Psoas muscle (tissue), 7 donors: ENCODE measurements at regions not wholly inside any gene's neighbourhood (a gene's known extent, or its start where the extent isn't known, plus 50 kb on each side); places are given as distances from the start of the nearest gene placed in this dataset.
A peak's percentile ranks its signal among the peaks of the same experiment; 100 is the strongest.

Experiments
- ATAC-seq, 4 donors: fragments of 200-7000 bp; cut with Tn5 transposase; one replicate each; pipeline ENCODE4 v1.9.1; 2020; ENCODE audit warnings: moderate library complexity in 3 of 4, mild to moderate bottlenecking in 2 of 4
- DNase-seq, 2 donors: peaks; one replicate each; pipeline ENCODE4 v3.0.0-alpha.2; 2020
- H3K27ac ChIP-seq: fragments of 200-600 bp; one replicate; pipeline ENCODE4 v1.8.0; 2022
- H3K27me3 ChIP-seq, 3 donors: fragments of 200-600 bp in 1 of 3; one replicate each; pipeline versions ENCODE4 v1.6.1 to v1.8.0; 2013 to 2022; ENCODE audit warnings: low read length in 2 of 3, mild to moderate bottlenecking in 2 of 3, moderate library complexity in 1 of 3; ENCODE audit not compliant: insufficient read depth in 3 of 3
- H3K36me3 ChIP-seq, 2 donors: fragments of 200-600 bp in 1 of 2; one replicate each; pipeline versions ENCODE4 v1.6.1 to v1.8.0; 2013 to 2022; ENCODE audit warnings: low read depth in 1 of 2, mild to moderate bottlenecking in 1 of 2, moderate library complexity in 1 of 2; ENCODE audit not compliant: insufficient read depth in 1 of 2
- H3K4me1 ChIP-seq: fragments of 200-600 bp; one replicate; pipeline ENCODE4 v1.8.0; 2022
- H3K4me3 ChIP-seq: fragments of 200-600 bp; one replicate; pipeline ENCODE4 v1.8.0; 2022; ENCODE audit warnings: mild to moderate bottlenecking
- H3K9me3 ChIP-seq: fragments of 200-600 bp; one replicate; pipeline ENCODE4 v1.8.0; 2022
- CTCF ChIP-seq: fragments of 200-600 bp; IDR thresholded peaks from one replicate; pipeline ENCODE4 v1.8.0; 2022; ENCODE audit warnings: antibody characterized with exemption
- WGBS, 3 donors: extraction: QIAGEN DNeasy Blood & Tissue Kit; methylation state at CpG; one replicate each; pipeline versions ENCODE4 v1.1.6 to v1.1.7; 2013; 5-methylcytosine and 5-hydroxymethylcytosine counted together
- intact Hi-C, 2 donors: fragments of 100-400 bp; cut with DNase I; formaldehyde crosslinking; loops; one replicate each; pipeline versions ENCODE4 v1.11.0 to v1.14.2; 2022
- donor health status: healthy with polysubstance abuse.
- donor health status: DM: no; HTN: no; CAD: no; lungs with moderate emphysema.
- donor health status: Bipolar disorder and iron deficiency.
- donor health status: healthy.
- donor health status: DM: yes; HTN: yes; CAD: no.
- donor health status: DM: no; HTN: no; CAD: no.
- donor health status: DM: yes; HTN: yes; CAD: no.

GRCh38 chr2:14557111-14557510 lies 75.4 kb upstream of the LRATD1 start:
- H3K27ac ChIP-seq = no peak overlapping the region
- ATAC-seq (no peak), DNase-seq (no peak)
- H3K27me3 ChIP-seq = no peaks in the 10 kb centered on the region
- intact Hi-C loops = no loop called here
- no peaks in the 10 kb centered on the region for H3K9me3 ChIP-seq
- no peak overlapping the region for H3K4me3 ChIP-seq
- 61 to 86% (median 65%) methylated on average over 1 of the region's 1 CpG for WGBS, 3 donors
- H3K36me3 ChIP-seq = no peaks in the 10 kb centered on the region
- TF ChIP-seq CTCF = no peak
- no peaks in the 10 kb centered on the region for H3K4me1 ChIP-seq

GRCh38 chr2:14557916-14558315 lies 74.6 kb upstream of the LRATD1 start:
- DNase-seq (no peak), ATAC-seq (no peak)
- intact Hi-C loops = no loop called here
- Histone ChIP-seq H3K9me3 (no peaks in the 10 kb centered on the region), H3K4me3 (no peak overlapping the region), H3K36me3 (no peaks in the 10 kb centered on the region), H3K4me1 (no peaks in the 10 kb centered on the region), H3K27me3 (no peaks in the 10 kb centered on the region), H3K27ac (no peak overlapping the region)
- no peak for TF ChIP-seq CTCF
- WGBS, 3 donors = 52 to 68% (median 61%) methylated on average over 2 of the region's 2 CpGs

GRCh38 chr2:14558335-14558919 lies 74.1 kb upstream of the LRATD1 start:
- Histone ChIP-seq H3K27me3 (no peaks in the 10 kb centered on the region), H3K9me3 (no peaks in the 10 kb centered on the region), H3K27ac (no peak overlapping the region), H3K4me1 (no peaks in the 10 kb centered on the region), H3K4me3 (no peak overlapping the region), H3K36me3 (no peaks in the 10 kb centered on the region)
- DNase-seq (no peak), ATAC-seq (peak in 1 of 4 donors; percentile 32)
- intact Hi-C loops = no loop called here
- WGBS, 3 donors = 79 to 89% (median 87%) methylated on average over 3 of the region's 3 CpGs
- TF ChIP-seq CTCF = no peak

- intact Hi-C loops = no loop called here
- DNase-seq = no peak
- Histone ChIP-seq H3K4me1 (no peaks in the 10 kb centered on the region), H3K36me3 (no peaks in the 10 kb centered on the region), H3K27me3 (no peaks in the 10 kb centered on the region), H3K9me3 (no peaks in the 10 kb centered on the region), H3K4me3 (no peak overlapping the region), H3K27ac (no peak overlapping the region)
- ATAC-seq = no peak
- 30 to 44% (median 37%) methylated on average over 3 of the region's 3 CpGs for WGBS, 3 donors
- no peak for TF ChIP-seq CTCF
These were observed 71.8 kb upstream of the LRATD1 start for GRCh38 chr2:14560716-14561115.

- ATAC-seq = no peak
- Histone ChIP-seq H3K27me3 (no peaks in the 10 kb centered on the region), H3K27ac (no peak overlapping the region), H3K9me3 (no peaks in the 10 kb centered on the region), H3K4me3 (no peak overlapping the region), H3K4me1 (no peaks in the 10 kb centered on the region), H3K36me3 (no peaks in the 10 kb centered on the region)
- no peak for DNase-seq
- 92 to 100% (median 95%) methylated on average over 1 of the region's 1 CpG for WGBS, 3 donors
- intact Hi-C loops = no loop called here
- TF ChIP-seq CTCF = no peak
These were observed 69.2 kb upstream of the LRATD1 start for GRCh38 chr2:14563324-14563723.
